Upper lobe of left lung (tissue), 4 donors: ENCODE measurements at regions not wholly inside any gene's neighbourhood (a gene's known extent, or its start where the extent isn't known, plus 50 kb on each side); places are given as distances from the start of the nearest gene placed in this dataset.

ENCODE experiments used
- CTCF ChIP-seq, 6 experiments: fragments of 450-650 bp in 4 of 6; fragments of 200-600 bp in 2 of 6; sonication (generic) in 2 of 6; IDR thresholded peaks; one replicate each; pipeline ENCODE4 v1.5.1; 2016 to 2019; ENCODE audit warnings: antibody characterized with exemption in 6 of 6
- EP300 ChIP-seq, 4 donors: sonication (generic); formaldehyde crosslinking; IDR thresholded peaks; one replicate each; pipeline ENCODE4 v1.5.1; 2017; ENCODE audit warnings: antibody characterized with exemption in 4 of 4, control low read depth in 2 of 4
- POLR2A ChIP-seq, 4 donors: fragments of 450-650 bp; IDR thresholded peaks; one replicate each; pipeline ENCODE4 v1.5.1; 2016 to 2017; ENCODE audit warnings: antibody characterized with exemption in 4 of 4, mild to moderate bottlenecking in 2 of 4
- POLR2AphosphoS5 ChIP-seq, 2 donors: sonication (generic); formaldehyde crosslinking; IDR thresholded peaks; one replicate each; pipeline ENCODE4 v1.5.1; 2017; ENCODE audit warnings: antibody characterized with exemption in 2 of 2

GRCh38 chr2:76268484-76268883 is 557.8 kb upstream of the GCFC2 start:
- TF ChIP-seq POLR2A (IDR thresholded peaks at IDR 0.05) (no peak), CTCF (IDR thresholded peaks at IDR 0.05) (no peak), POLR2AphosphoS5 (IDR thresholded peaks at IDR 0.05) (no peak), EP300 (IDR thresholded peaks at IDR 0.05) (no peak)
